ENCODE measurements at regions not wholly inside any gene's neighbourhood (a gene's known extent, or its start where the extent isn't known, plus 50 kb on each side); places are given as distances from the start of the nearest gene placed in this dataset.

DNA sequence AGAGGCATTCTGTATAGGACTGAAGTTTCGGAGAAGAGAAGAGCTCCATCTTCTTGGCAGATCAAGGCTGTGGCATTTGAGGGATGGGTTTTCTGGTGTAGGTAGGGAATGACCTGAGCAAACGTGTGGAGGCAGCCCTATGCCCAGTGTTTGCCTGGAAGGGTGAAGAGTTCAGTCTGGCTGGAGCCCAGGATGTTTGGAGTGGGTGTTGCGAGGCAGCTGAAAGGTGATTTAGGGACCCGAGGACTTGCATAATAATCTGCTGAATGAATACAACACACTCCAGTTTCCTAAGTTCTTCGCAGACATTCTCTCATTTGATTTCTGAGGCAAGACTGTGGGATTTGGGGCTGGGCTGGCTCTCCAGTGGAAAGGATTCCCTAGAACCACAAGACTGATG lies 186.2 kb downstream of the CYLD start:
- H3K9me1 ChIP-seq (ENCODE audit: insufficient read depth, low read length), result no peaks in the 10 kb centered on the region
- no peak overlapping the region for H3K14ac ChIP-seq (replicated peaks; ENCODE audit: low read depth, low read length)
- H3K23ac ChIP-seq (ENCODE audit: low read depth, low read length), result no peak overlapping the region
- H4K20me1 ChIP-seq (ENCODE audit: insufficient read depth, low read length), result no peaks in the 10 kb centered on the region
- H3K4ac ChIP-seq (ENCODE audit: low read depth, low read length), result no peak overlapping the region
- H2AK5ac ChIP-seq (ENCODE audit: low read depth, low read length), result no peak overlapping the region
- H2BK15ac ChIP-seq (ENCODE audit: low read depth, low read length), result no peak overlapping the region
- no peak overlapping the region for H4K5ac ChIP-seq (ENCODE audit: low read depth, low read length)
- ChIA-PET POLR2A (ENCODE audit: unreplicated experiment) (no interaction called here), CTCF (no interaction called here)
- no peak for TF ChIP-seq MAZ (IDR thresholded peaks at IDR 0.05; ENCODE audit: borderline replicate concordance, low read depth, low read length)
- TF ChIP-seq, protein P1, sequence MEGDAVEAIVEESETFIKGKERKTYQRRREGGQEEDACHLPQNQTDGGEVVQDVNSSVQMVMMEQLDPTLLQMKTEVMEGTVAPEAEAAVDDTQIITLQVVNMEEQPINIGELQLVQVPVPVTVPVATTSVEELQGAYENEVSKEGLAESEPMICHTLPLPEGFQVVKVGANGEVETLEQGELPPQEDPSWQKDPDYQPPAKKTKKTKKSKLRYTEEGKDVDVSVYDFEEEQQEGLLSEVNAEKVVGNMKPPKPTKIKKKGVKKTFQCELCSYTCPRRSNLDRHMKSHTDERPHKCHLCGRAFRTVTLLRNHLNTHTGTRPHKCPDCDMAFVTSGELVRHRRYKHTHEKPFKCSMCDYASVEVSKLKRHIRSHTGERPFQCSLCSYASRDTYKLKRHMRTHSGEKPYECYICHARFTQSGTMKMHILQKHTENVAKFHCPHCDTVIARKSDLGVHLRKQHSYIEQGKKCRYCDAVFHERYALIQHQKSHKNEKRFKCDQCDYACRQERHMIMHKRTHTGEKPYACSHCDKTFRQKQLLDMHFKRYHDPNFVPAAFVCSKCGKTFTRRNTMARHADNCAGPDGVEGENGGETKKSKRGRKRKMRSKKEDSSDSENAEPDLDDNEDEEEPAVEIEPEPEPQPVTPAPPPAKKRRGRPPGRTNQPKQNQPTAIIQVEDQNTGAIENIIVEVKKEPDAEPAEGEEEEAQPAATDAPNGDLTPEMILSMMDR (conservative IDR thresholded peaks at IDR 0.05; ENCODE audit: low read depth, low read length), result no peak
- no peak for TF ChIP-seq BHLHE40 (IDR thresholded peaks at IDR 0.05; ENCODE audit: low read depth, low read length)
- TF ChIP-seq SMC3 (IDR thresholded peaks at IDR 0.05; ENCODE audit: low read depth, low read length), result no peak
- TF ChIP-seq CHD1 (IDR thresholded peaks at IDR 0.05; ENCODE audit: low read depth, low read length), result no peak
- TF ChIP-seq NFE2L2 (IDR thresholded peaks at IDR 0.05; ENCODE audit: low read depth, low read length), result no peak
- TF ChIP-seq, protein P2, sequence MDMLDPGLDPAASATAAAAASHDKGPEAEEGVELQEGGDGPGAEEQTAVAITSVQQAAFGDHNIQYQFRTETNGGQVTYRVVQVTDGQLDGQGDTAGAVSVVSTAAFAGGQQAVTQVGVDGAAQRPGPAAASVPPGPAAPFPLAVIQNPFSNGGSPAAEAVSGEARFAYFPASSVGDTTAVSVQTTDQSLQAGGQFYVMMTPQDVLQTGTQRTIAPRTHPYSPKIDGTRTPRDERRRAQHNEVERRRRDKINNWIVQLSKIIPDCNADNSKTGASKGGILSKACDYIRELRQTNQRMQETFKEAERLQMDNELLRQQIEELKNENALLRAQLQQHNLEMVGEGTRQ (IDR thresholded peaks at IDR 0.05; ENCODE audit: low read depth, low read length), result no peak
- no peak overlapping the region for H3K18ac ChIP-seq (ENCODE audit: low read depth, low read length)
- no peak overlapping the region for H2BK120ac ChIP-seq (ENCODE audit: low read depth, low read length)
- no peaks in the 10 kb centered on the region for H3K36me3 ChIP-seq (ENCODE audit: control insufficient read depth, insufficient read depth, low read length)
- H4K8ac ChIP-seq (ENCODE audit: low read depth in 2 of 2, low read length in 2 of 2), result no peak overlapping the region
- BruUV-seq (replicated peaks), result no TSS peak
- H3K56ac ChIP-seq (ENCODE audit: extremely low read depth, insufficient read depth, low read length), result no peak overlapping the region
- H2BK5ac ChIP-seq (ENCODE audit: low read depth, low read length, poor library complexity, severe bottlenecking), result no peak overlapping the region
- DNase-seq (no peak), ATAC-seq (ENCODE audit: low read depth) (no peak)
- in situ Hi-C loops (cut with MboI; ENCODE audit: low sequenced_read_pairs) (no loop called here), dilution Hi-C loops (cut with HindIII; ENCODE audit: low sequenced_read_pairs, unreplicated experiment) (no loop called here), intact Hi-C loops (cut with micrococcal nuclease) (no loop called here)
- H2AK9ac ChIP-seq (replicated peaks; ENCODE audit: low read depth, low read length, poor library complexity), result no peak overlapping the region
- no peaks in the 10 kb centered on the region for H3K4me1 ChIP-seq (ENCODE audit: control insufficient read depth, insufficient read depth, low read length)
- no peak overlapping the region for H3K27ac ChIP-seq (ENCODE audit: insufficient read depth, low read length)
- H3K79me1 ChIP-seq (ENCODE audit: low read depth in 1 of 2, low read length in 2 of 2), result no peaks in the 10 kb centered on the region
- H3K9me3 ChIP-seq (ENCODE audit: control insufficient read depth, insufficient read depth, low read length), result no peaks in the 10 kb centered on the region; the same call in 1 of the 2 replicates
- no CpG with 5 or more reads among the region's 5 CpGs for WGBS, 2 experiments (ENCODE audit: extremely low coverage in 2 of 2, insufficient read length in 1 of 2)
- H4K91ac ChIP-seq (ENCODE audit: insufficient read depth, low read depth, low read length), result no peak overlapping the region
- no peak overlapping the region for H3K4me3 ChIP-seq (ENCODE audit: insufficient read depth, low read depth, low read length)
- no peak overlapping the region for H3K4me2 ChIP-seq (ENCODE audit: low read depth, low read length)
- H3K9ac ChIP-seq (ENCODE audit: low read depth, low read length), result no peak overlapping the region
- no peaks in the 10 kb centered on the region for H3K27me3 ChIP-seq (ENCODE audit: control insufficient read depth, insufficient read depth, low read length)
- no peak overlapping the region for H2BK20ac ChIP-seq (ENCODE audit: low read depth, low read length)
- peak overlapping the region; percentile 11 for H2AFZ ChIP-seq (replicated peaks; ENCODE audit: low read length, poor library complexity)

All from IMR-90 (cell line).